22Rv1 (cell line): ENCODE measurements at regions not wholly inside any gene's neighbourhood (a gene's known extent, or its start where the extent isn't known, plus 50 kb on each side); places are given as distances from the start of the nearest gene placed in this dataset.
"Not testable (repeated sequence)": the region's sequence is repeated elsewhere in the genome, so short reads cannot be mapped to it uniquely, and the experiment has no call there.

Source experiments
- ZFX ChIP-seq: fragments of 450-650 bp; IDR thresholded peaks from 2 replicates; pipeline ENCODE4 v1.6.1; 2017; ENCODE audit warnings: antibody characterized with exemption, borderline replicate concordance
- TF ChIP-seq, protein P1 (sequence below): fragments of 450-650 bp; IDR thresholded peaks from 2 replicates; pipeline ENCODE4 v1.5.1; 2017; ENCODE audit warnings: mild to moderate bottlenecking

DNA sequence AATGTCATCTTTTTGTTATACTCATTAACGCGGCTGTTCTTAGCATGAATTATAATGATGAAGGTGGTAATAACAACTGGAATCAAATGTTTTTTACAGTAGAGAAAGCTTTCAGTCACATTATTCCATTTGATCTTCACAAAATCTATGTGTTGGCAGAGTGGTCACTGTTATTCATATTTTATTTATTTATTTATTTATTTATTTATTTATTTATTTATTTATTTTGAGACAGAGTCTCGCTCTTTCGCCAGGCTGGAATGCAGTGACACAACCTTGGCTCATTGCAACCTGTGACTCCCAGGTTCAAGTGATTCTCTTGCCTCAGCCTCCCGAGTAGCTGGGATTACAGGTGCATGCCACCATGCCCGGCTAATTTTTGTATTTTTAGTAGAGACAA, 524.2 kb upstream of the TOM1L1 start:
- TF ChIP-seq, protein P1, sequence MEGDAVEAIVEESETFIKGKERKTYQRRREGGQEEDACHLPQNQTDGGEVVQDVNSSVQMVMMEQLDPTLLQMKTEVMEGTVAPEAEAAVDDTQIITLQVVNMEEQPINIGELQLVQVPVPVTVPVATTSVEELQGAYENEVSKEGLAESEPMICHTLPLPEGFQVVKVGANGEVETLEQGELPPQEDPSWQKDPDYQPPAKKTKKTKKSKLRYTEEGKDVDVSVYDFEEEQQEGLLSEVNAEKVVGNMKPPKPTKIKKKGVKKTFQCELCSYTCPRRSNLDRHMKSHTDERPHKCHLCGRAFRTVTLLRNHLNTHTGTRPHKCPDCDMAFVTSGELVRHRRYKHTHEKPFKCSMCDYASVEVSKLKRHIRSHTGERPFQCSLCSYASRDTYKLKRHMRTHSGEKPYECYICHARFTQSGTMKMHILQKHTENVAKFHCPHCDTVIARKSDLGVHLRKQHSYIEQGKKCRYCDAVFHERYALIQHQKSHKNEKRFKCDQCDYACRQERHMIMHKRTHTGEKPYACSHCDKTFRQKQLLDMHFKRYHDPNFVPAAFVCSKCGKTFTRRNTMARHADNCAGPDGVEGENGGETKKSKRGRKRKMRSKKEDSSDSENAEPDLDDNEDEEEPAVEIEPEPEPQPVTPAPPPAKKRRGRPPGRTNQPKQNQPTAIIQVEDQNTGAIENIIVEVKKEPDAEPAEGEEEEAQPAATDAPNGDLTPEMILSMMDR: not testable (repeated sequence)
- not testable (repeated sequence) for TF ChIP-seq ZFX
